ENCODE measurements at regions not wholly inside any gene's neighbourhood (a gene's known extent, or its start where the extent isn't known, plus 50 kb on each side); places are given as distances from the start of the nearest gene placed in this dataset.

DNA sequence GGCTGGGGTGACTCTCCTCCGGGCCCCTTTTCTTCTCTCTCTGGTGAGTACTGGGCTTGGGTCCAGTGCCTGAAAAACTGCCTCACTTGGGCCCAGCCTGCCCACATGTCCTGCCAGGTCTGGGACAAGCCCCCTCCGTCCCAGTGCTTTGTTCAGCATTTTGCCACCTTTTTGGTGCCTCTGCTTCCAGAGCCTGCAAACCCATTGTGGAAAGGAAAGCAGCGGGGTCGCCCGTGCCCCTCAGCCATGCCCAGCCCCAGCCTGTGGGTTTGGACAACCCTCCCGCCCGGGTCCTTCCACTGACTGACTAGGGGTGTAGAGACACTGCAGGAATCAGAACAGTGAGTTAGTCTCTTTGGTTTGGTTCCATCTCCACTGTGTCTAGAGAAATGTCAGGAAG, 140.7 kb upstream of the ALKAL2 start:
- TF ChIP-seq TOX (CRISPR knock-in tag; IDR thresholded peaks at IDR 0.05; ENCODE audit: borderline replicate concordance) (no peak), PPARA (CRISPR knock-in tag; IDR thresholded peaks at IDR 0.05; ENCODE audit: borderline replicate concordance) (no peak), SNAI2 (CRISPR knock-in tag; IDR thresholded peaks at IDR 0.05) (no peak), GLIS3 (CRISPR knock-in tag; IDR thresholded peaks at IDR 0.05) (no peak), ARNTL (CRISPR knock-in tag; IDR thresholded peaks at IDR 0.05; ENCODE audit: borderline replicate concordance, low read depth) (no peak), RARB (CRISPR knock-in tag; IDR thresholded peaks at IDR 0.05) (no peak), TCF4 (CRISPR knock-in tag; IDR thresholded peaks at IDR 0.05; ENCODE audit: borderline replicate concordance) (no peak), OSR1 (CRISPR knock-in tag; IDR thresholded peaks at IDR 0.05) (no peak), ZNF8 (CRISPR knock-in tag; IDR thresholded peaks at IDR 0.05) (no peak), ISL1 (CRISPR knock-in tag; IDR thresholded peaks at IDR 0.05) (no peak), ZNF565 (CRISPR knock-in tag; conservative IDR thresholded peaks at IDR 0.05; ENCODE audit: low read depth) (no peak), ZFP30 (CRISPR knock-in tag; IDR thresholded peaks at IDR 0.05) (no peak)
- TF ChIP-seq, protein P1, sequence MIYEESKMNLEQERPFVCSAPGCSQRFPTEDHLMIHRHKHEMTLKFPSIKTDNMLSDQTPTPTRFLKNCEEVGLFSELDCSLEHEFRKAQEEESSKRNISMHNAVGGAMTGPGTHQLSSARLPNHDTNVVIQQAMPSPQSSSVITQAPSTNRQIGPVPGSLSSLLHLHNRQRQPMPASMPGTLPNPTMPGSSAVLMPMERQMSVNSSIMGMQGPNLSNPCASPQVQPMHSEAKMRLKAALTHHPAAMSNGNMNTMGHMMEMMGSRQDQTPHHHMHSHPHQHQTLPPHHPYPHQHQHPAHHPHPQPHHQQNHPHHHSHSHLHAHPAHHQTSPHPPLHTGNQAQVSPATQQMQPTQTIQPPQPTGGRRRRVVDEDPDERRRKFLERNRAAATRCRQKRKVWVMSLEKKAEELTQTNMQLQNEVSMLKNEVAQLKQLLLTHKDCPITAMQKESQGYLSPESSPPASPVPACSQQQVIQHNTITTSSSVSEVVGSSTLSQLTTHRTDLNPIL (CRISPR knock-in tag; IDR thresholded peaks at IDR 0.05; ENCODE audit: low read depth): no peak
